Adrenal gland (tissue), 9 donors: ENCODE measurements at regions not wholly inside any gene's neighbourhood (a gene's known extent, or its start where the extent isn't known, plus 50 kb on each side); places are given as distances from the start of the nearest gene placed in this dataset.

Experiments
- DNase-seq, 7 donors: peaks; one replicate each; pipeline ENCODE4 v3.0.0-alpha.2; 2019 to 2020
- H3K27ac ChIP-seq, 5 donors: fragments of 200-600 bp; sonication (generic) in 4 of 5; 1 replicate in 3 of 5; 2 replicates in 2 of 5; pipeline versions ENCODE4 v1.5.1 to v1.8.0; 2016 to 2020; ENCODE audit warnings: mild to moderate bottlenecking in 1 of 5
- H3K27me3 ChIP-seq: fragments of 200-600 bp; 2 replicates; pipeline ENCODE4 v1.8.0; 2021
- H3K36me3 ChIP-seq, 2 donors: fragments of 200-600 bp; replicated peaks in 1 of 2; 1 replicate in 1 of 2; 2 replicates in 1 of 2; pipeline versions ENCODE4 v1.5.1 to v1.8.0; 2018 to 2022
- H3K4me1 ChIP-seq, 2 donors: fragments of 200-600 bp; replicated peaks in 1 of 2; 1 replicate in 1 of 2; 2 replicates in 1 of 2; pipeline versions ENCODE4 v1.5.1 to v1.8.0; 2018 to 2021
- H3K4me3 ChIP-seq, 4 donors: fragments of 200-600 bp; sonication (generic) in 3 of 4; one replicate each; pipeline ENCODE4 v1.5.1; 2016 to 2018
- H3K9me3 ChIP-seq, 3 donors: fragments of 200-600 bp; sonication (generic) in 1 of 3; replicated peaks in 1 of 3; 1 replicate in 2 of 3; 2 replicates in 1 of 3; pipeline versions ENCODE4 v1.5.1 to v1.8.0; 2016 to 2021
- CTCF ChIP-seq, 6 experiments: fragments of 450-650 bp in 4 of 6; fragments of 200-600 bp in 2 of 6; sonication (generic) in 1 of 6; IDR thresholded peaks; 1 replicate in 5 of 6; 2 replicates in 1 of 6; pipeline versions ENCODE4 v1.5.1 to v1.8.0; 2016 to 2021; ENCODE audit warnings: antibody characterized with exemption in 6 of 6, mild to moderate bottlenecking in 2 of 6, moderate library complexity in 1 of 6
- POLR2A ChIP-seq, 2 donors: fragments of 450-650 bp; IDR thresholded peaks; one replicate each; pipeline ENCODE4 v1.6.1; 2017; ENCODE audit warnings: antibody characterized with exemption in 2 of 2, mild to moderate bottlenecking in 2 of 2, moderate library complexity in 1 of 2
- WGBS, 4 donors: extraction: QIAGEN DNeasy Blood & Tissue Kit in 2 of 4; methylation state at CpG; one replicate each; pipeline versions ENCODE4 v1.1.5 to v1.1.7; 2013 to 2017; 5-methylcytosine and 5-hydroxymethylcytosine counted together
- intact Hi-C, 2 donors: fragments of 100-400 bp; cut with DNase I; formaldehyde crosslinking; loops; one replicate each; pipeline versions ENCODE4 v1.14.1 to v1.15.0; 2022 to 2023
- donor health status: healthy with polysubstance abuse.
- donor health status: Bipolar disorder and iron deficiency.
- donor health status: DM: yes; HTN: yes; CAD: no.
- donor health status: DM: no; HTN: no; CAD: no.
- donor health status: DM: no; HTN: no; CAD: no.

GRCh38 chr11:109648804-109649203 is 226.8 kb downstream of the C11orf87 start:
- Histone ChIP-seq H3K4me1 (no peaks in the 10 kb centered on the region), H3K27me3 (no peaks in the 10 kb centered on the region), H3K36me3 (no peaks in the 10 kb centered on the region), H3K9me3 (no peaks in the 10 kb centered on the region), H3K4me3 (no peak overlapping the region), H3K27ac (no peak overlapping the region)
- intact Hi-C loops, result no loop called here
- TF ChIP-seq POLR2A (IDR thresholded peaks at IDR 0.05) (no peak), CTCF (IDR thresholded peaks at IDR 0.05) (no peak)
- no peak for DNase-seq

- Histone ChIP-seq H3K27ac (no peak overlapping the region), H3K4me1 (no peaks in the 10 kb centered on the region), H3K27me3 (no peaks in the 10 kb centered on the region), H3K36me3 (no peaks in the 10 kb centered on the region), H3K4me3 (no peak overlapping the region), H3K9me3 (no peaks in the 10 kb centered on the region)
- no peak for TF ChIP-seq POLR2A (IDR thresholded peaks at IDR 0.05)
- no peak for TF ChIP-seq CTCF (IDR thresholded peaks at IDR 0.05)
- intact Hi-C loops, result no loop called here
- WGBS, 4 donors, result 76 to 80% (median 78%) methylated on average over 2 of the region's 2 CpGs
- DNase-seq, result no peak
Measured at GRCh38 chr11:109654091-109654490, 232.1 kb downstream of the C11orf87 start.

- Histone ChIP-seq H3K9me3 (no peaks in the 10 kb centered on the region), H3K27ac (no peak overlapping the region), H3K27me3 (no peaks in the 10 kb centered on the region), H3K36me3 (no peaks in the 10 kb centered on the region), H3K4me3 (no peak overlapping the region), H3K4me1 (no peaks in the 10 kb centered on the region)
- intact Hi-C loops, result no loop called here
- no peak for TF ChIP-seq POLR2A (IDR thresholded peaks at IDR 0.05)
- TF ChIP-seq CTCF (IDR thresholded peaks at IDR 0.05), result no peak
- DNase-seq, result no peak
- WGBS, 4 donors, result 66 to 77% (median 67%) methylated on average over 4 of the region's 4 CpGs
Measured at GRCh38 chr11:109658190-109658589, 236.2 kb downstream of the C11orf87 start.

GRCh38 chr11:109667719-109668118 is 245.7 kb downstream of the C11orf87 start:
- TF ChIP-seq CTCF (IDR thresholded peaks at IDR 0.05), result no peak
- TF ChIP-seq POLR2A (IDR thresholded peaks at IDR 0.05), result no peak
- Histone ChIP-seq H3K4me1 (no peaks in the 10 kb centered on the region), H3K4me3 (no peak overlapping the region), H3K27me3 (no peaks in the 10 kb centered on the region), H3K36me3 (no peaks in the 10 kb centered on the region), H3K27ac (no peak overlapping the region), H3K9me3 (no peaks in the 10 kb centered on the region)
- WGBS, 4 donors, result 93 to 100% (median 97%) methylated on average over 2 of the region's 2 CpGs
- intact Hi-C loops, result no loop called here
- no peak for DNase-seq
